Forelimb muscle (tissue), 1 donor: ENCODE measurements at regions not wholly inside any gene's neighbourhood (a gene's known extent, or its start where the extent isn't known, plus 50 kb on each side); places are given as distances from the start of the nearest gene placed in this dataset.
"Not testable (repeated sequence)": the region's sequence is repeated elsewhere in the genome, so short reads cannot be mapped to it uniquely, and the experiment has no call there.

Source experiments
- DNase-seq: peaks from one replicate; pipeline ENCODE4 v3.0.0-alpha.2; 2013; ENCODE audit warnings: low read depth

DNA sequence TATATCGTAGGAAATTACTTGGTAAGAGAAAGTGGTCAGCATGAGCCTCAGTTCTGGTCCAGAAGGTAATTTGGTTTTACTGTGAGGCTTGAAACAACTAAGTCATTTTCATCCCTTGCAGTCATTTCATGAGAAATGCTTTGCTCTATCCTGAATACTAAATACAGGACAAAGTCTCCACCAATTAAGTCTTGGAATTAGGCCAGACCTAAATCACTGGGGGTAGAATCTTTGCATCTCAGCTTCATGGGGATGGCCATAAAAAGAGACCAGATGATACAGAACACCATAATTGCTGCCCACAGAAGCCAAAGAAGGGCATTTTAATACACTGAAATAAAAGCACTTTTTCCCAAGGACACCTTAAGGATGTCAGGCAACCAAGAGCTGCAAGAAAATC, 277.9 kb upstream of the DCN start:
- DNase-seq: no peak

DNA sequence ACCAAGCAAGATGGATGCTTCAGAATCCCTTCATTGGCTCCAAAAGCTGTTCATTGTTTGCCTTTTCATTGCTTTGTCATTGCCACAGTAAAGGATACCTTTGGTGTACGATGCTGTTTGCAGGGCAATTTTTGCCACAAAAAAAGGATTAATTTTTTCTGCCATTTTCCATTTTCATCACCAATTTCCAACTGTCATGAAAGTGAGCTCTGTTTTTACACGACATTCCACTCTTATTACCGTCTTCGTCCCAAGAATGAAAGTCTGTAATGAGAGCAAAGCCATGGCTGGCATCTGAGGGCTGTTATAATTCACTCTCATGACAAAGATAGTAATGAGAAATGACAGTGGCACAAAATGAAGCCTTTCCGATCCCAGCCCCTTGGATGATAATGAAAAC, 272.7 kb upstream of the DCN start:
- DNase-seq: no peak

DNA sequence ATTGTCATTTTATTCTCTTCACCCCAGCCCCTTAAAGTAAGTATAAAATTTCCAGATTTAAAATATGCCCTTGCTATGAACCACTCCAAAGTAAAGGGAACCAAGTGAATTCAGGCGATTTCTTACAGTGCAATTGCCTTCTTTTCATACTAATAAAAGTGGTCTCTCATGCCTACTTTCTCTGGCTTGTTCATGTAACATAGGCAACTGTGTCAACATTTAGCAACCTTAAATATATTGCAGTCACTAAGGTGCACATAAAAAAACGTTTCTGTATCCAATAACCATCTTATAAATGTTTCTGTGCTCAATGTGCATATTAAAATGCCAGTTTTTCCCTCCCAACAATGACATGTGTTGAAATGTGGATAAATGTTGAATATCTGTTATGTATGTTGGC, 271.6 kb upstream of the DCN start:
- no peak for DNase-seq

DNA sequence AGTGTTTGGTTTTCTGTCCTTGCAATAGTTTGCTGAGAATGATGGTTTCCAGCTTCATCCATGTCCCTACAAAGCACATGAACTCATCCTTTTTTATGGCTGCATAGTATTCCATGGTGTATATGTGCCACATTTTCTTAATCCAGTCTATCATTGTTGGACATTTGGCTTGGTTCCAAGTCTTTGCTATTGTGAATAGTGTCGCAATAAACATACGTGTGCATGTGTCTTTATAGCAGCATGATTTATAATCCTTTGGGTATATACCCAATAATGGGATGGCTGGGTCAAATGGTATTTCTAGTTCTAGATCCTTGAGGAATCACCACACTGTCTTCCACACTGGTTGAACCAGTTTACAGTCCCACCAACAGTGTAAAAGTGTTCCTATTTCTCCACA, 269.8 kb upstream of the DCN start:
- DNase-seq: not testable (repeated sequence)

DNA sequence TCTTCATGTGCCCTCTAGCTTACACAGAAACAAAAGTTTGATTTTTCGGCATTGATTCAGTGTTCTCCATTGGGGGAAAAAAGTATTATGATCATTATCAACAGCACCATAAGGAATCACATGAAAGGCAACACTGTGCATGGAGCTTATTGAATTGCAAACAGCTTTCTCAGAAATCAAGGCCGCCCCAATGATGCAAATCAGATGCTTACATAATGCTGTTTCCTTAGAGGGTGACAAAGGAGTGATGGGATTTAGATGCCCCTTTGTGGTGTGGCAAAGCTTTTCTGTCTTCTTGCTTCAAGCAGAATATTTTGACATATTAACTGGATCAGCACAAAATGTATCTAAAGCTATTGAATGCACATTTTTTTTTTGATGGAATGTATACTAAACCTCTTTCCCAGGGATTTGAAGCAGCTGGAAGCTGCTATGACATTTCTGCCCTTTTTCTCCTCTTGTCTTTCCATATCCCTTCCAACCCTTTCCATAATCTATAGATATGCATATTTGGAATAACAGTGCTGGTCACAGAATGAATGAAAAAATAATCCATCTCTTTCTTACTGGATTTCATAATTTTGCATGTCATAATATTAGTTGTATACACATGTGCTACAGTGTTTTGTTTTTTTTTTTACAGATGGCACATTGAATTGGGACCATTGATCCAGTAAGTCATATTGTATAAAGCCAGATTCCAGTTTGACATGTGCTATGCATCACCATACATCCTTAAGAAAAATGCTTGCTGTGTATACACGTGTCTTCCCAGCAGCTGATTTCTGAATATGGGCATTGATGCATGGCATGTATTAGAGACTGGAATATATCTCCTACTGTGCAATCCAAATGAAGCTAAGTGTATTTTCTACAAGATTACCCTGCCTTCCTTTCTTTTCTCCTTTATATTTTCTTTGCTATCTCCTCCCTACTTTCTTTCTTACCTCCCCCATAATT, 259.7 kb upstream of the DCN start:
- DNase-seq: no peak

DNA sequence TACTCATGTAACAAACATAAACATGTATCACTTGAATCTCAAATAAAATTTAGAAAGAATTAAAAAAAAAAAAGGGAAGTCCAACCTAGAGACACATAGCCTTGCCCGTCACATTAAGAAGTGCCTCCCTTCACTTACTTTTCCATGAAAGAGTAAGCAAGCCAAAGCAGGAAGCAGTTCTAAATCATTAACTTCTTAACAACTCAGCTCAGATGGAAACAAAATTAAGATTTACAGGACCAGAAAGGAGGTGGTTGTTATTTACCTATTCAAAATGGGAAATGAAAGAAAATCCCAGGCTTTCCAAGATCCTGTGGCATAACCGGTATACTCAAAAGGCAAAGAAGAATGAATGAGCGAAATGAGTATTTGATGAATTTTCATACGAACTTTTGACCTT, 258.6 kb upstream of the DCN start:
- no peak for DNase-seq

DNA sequence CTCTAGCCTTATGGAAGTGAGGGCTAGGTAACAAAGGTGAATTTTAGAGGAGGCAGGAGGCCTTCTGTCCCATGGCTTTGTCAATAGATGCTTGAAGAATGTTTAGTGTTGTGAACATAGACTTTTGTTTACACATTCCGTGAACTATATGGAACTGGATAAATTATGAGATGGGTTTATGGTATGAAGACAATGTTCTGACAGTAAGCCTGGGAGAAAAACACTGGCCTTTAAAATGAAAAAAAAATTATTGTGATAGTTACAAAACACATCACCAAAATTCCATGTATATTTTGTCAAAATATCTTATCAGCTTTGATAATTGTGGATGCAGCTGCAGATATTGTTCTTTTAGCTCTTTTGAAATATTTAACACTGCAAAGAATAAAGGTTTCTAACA, 251.5 kb upstream of the DCN start:
- no peak for DNase-seq

DNA sequence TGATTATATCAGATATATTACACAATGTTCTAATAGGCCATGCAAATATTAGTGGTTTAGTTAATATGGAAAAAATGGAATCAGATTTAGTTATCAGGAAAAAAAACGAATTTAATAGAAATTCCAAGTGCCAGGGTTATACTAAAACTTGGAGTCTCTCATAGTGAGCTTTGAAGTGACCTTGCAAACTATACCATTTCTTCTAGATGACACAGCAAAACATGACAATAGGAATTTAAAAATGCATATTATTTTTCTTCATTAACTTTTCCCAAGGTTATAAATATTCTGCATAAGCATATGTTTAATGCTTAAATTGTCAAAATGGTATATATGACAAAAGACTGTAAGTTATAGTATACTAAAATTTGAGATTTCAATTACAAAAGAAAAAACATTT, 250.1 kb upstream of the DCN start:
- DNase-seq: no peak

DNA sequence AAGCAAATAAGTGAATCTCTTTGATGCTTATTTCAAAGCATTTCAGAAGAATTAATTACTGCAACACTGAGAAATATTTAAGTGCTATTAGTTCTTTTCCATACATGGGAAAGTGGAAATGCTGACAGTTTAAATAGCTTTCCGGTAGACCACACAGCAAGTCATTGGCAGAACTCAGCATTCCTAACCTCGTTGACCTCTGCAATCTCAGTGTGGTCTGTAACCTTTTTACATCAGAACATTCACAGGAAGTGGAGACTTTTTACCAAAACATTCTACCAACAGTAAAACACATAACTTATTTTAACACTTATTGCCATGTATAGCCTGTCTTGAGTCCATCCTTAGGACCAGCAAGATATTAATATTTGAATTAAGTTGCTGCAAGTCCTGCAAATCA, 249.5 kb upstream of the DCN start:
- no peak for DNase-seq

DNA sequence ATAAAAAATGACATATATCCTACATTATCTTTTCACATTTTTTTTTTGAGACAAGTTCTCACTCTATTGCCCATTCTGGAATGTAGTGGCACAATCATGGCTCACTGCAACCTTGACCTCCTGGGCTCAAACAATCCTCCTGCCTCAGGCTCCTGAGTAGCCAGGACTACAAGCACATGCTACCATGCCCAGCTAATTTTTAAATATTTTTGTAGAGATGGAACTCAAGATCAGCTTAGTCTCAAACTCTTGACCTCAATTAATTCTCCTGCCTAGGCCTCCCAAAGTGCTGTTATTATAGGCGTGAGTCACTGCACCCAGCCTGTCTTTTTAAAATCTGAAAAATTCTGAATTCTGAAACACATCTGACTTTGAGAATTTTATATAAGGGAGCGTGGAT, 241.9 kb upstream of the DCN start:
- DNase-seq: no peak

DNA sequence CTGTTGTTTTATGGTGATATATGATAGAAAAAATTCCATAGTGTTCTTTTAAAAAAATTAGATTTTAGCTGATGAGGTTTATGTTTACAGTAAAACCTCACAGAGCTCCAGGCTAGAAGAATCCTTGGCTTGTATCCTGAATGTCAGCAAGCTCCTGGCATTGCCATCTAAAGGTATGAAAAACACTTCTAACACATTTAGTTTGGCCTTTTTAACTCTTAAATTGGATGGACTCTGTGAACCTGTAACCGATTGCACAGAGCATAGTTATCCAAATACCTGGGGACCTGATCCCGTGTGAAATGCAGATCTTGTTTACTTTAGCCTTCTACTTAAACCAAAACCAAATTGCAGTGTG, 241.1 kb upstream of the DCN start:
- no peak for DNase-seq

DNA sequence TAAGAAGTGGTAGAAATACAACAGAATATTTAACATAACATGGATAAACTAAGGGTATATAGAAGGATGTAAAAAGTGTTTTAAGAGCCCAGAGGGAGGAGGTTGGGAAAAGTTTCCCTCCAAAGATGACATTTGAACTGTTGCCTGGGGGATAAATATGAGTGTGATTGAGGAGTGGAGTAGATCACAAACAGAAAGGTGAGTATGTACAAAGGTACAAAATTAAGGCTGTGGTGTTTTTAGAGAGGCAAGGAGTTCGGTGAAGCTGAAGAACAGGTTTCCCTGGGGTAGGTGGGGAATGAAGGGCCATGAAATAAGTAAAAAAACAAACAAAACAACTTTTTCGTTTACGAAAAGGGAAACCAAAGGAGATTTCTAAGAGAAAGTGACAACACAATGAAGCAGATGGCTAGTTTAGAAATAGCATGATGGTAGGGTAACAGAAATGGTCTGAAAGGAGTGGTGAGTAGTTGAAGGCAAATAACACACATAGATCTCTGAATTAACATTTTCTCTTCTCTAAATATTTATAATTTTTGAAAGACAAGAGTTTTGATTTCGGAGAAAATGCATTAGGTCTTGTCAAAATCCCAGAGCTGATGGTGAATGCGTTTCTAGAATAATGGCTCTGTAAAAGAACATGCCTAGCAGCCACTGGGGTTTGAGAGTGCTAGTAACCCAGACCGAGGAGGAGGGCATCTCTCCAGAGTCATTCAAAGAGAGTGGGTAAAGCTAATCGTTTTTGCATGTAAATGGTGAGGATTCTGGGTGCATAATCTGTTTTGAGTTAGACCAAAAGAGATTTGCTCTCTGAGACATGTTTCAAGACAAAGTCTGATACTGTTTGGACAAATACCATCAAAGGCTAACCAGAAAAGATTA, 240.4 kb upstream of the DCN start:
- DNase-seq: no peak

DNA sequence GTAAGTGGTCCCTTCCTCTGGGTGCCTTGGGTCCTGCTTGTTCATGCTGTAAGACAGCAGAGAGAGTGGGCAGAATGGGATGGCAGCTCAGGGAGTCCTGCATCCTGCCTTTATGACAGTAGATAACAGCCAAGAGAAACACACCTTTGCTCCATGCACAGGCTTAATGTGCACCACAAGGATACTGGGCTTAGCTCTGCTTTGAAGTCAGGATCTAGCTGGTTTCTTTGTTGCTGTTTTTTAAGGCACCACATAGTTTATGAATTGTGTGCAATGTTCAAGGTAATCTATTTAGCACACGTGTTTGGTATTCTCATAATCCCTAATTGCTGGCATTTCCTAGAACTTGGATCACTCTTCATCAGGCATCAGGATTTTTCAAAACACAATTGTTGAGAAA, 239.5 kb upstream of the DCN start:
- DNase-seq: no peak

DNA sequence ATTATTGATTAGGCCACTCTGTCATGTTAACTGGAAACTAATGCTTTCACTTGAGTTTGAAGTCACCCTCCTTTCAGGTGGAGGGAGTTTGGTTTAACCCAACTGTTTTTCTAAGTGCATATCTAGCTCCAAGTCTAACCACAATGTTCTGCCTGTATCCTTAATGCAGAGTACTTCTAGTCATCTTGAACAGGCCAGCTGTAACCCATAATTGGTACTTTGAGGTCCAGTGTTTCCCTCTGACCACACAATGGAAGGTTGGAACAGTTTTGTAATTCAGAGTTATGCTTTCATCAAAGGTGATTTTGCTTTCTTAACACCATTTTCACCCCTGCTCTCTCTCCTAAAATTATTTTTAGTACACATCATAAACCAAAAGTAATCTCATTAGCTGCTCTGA, 237.2 kb upstream of the DCN start:
- no peak for DNase-seq

DNA sequence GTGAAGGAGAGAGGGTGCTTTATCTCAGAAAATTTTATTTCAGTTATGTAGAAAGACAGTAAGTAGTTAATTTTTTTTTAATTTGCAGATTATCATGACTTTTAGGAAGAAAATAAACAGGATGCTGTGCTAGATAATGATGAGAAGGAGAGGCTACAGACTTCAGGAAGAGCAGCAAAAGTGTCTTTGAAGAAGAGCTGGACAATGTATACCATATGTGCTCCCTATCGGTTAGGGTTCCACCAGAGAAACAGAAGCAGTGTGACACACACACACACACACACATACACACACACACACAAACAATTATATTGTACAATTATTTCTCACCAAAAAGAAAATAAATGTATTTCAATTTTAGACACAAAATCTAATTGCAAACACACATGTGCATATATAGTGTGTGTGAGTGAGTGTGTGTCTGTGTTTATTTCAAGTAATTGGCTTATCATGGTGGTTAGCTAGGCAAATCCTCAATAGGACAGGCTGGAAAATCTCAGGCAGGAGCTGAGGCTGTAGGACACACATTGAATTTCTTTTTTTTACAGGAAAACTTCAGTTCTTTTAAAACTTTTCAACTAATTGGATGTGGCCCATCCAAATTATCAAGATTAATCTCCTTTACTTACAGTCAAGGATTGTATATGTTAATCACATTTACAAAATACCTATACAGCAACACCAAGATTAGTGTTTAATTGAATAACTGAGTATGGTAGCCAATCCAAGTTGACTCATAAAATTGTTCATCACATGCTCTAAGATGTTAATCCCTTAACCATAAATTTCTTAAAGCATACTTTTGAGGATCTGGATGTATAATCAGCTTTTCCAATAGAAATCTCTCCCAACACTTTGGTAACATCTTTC, 235.8 kb upstream of the DCN start:
- no peak for DNase-seq

DNA sequence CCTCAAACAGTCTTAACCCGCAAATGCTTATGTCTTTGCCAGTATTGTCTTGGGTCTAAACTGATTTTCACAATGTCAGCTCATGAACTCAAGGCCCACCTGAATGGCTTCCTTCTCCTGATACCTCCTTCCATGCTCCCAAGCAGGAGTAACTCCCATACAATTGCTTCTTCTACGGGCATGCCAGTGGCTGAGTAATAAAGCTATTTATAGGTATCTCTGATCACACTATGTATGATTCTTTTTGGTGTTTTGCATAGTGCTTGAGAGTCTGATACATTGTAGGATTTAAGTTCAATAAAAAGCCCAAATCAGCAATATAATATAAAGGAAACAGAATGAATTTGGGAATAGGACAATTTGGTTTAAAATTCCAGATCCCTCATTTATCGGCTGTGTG, 235.0 kb upstream of the DCN start:
- DNase-seq: no peak

DNA sequence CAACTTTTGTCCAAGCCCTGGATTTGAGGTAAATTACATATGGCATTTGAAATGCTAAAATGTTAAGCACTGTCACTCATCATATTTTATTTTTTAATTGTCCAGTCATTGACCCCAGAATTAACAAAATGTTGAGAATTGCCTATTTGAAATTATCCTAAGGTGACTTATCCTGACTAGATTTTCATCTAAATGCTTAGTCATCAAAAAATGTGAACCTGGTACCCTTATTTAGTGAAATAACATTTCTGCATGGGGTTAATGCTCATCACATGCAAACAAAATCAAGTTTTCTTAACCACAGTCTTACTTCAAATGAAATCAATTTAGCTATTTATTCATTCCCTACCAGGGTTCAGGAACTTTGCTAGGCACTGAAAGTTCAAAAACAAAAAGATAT, 232.0 kb upstream of the DCN start:
- no peak for DNase-seq

DNA sequence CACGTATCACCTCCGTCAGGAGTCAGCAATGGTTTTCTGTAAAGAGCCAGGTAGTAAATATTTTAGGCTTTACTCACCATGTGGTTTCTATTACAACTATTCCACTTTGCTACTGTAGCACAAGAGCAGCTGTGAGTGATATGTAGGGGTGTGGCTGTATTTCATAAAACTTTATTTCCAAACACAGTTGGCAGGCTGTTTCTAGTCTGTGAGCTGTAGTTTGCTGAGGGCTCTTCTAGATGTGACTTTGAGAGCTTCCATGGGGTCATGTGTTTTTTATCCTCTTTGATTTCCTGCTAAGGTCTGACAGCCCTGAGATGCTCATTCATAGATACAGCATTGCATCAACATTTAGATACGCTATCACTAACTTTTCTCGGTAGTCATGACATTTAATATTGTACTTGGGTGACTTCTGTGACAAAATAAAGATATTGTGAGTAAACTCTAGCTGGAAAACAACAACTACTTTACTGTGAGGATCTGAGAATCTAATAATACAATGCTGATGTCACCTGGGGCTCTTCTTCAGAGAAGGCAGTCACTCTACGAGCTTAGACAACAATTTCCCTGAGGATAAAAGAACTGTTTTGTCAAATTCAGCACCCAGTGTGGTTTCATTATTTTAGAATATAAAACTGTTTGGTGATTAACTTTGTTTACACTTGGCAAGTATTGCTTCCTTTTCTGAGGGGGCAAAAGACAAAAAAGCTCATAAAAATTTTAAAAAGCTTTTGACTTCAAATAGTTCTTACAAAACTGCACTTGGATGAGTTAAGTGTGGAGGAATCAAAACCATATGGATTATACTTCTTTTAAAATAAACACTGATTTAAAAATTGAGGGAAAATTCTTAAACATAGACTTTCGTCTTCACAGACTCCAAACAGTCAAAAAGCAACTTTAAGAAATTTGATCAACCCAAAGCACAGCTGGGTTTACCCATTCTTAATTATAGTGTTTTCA, 231.2 kb upstream of the DCN start:
- peak; percentile 24 for DNase-seq

DNA sequence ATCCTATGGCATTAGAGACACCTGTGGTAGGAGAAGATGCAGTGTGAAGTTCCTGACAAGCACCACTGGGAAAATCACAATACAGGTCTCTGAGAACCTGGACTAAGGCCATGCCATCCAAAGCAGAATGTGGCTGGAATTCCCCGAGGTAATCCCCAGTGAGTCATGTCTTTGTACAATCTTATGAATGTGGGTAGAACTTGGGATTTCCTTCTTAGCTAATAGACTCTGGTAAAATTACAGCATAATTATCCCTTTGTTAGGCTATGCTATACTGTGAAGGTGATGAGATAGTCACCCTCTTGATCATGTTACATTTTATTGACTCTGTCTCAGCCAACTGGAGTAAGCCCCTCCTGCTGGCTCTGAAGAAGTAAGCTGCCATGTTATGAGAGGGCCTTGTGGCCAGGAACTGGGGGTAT, 224.3 kb upstream of the DCN start:
- no peak for DNase-seq

DNA sequence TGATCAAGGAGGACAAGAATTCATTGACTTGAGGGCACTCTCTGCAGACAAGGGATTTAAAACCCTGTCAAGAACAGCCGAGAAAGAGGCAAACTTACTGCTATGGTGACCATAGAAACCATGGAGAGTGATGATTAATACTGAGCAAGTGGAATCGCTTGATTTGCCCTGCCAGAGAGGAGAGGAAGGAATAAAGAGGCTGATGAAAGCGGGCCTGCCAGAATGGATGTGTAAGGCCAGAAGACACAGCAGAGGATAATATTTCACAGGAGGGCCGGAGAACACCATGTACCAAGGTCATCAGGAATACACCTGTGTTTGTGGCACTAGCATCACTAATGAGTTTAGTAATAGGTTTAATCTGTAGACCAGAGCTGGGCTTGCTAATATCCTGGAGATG, 221.8 kb upstream of the DCN start:
- DNase-seq: no peak

DNA sequence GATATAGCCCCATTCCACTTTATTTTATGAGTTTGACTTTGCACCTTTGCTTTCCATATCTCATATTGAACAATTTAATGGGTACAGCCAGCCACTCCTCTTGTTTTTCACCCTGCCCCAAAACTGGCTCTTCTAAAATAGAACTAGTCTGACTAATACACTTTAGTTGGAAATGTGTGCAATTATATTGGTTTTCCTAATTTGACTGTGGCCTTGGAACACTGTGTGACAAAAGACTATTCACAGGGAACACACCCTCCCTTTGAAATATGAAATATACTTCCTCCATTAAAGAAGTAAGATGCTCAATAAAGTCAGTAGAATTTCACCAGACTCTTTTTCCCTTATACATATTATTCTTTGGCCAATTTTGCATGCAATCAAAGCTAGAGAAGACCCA, 218.6 kb upstream of the DCN start:
- DNase-seq: no peak
